NOMO-1 treated with DMSO at 0.1 percent for 48 hours (cell line): ENCODE measurements at regions not wholly inside any gene's neighbourhood (a gene's known extent, or its start where the extent isn't known, plus 50 kb on each side); places are given as distances from the start of the nearest gene placed in this dataset.

ENCODE experiments used
- DNase-seq: peaks from one replicate; lab custom pipeline; 2025; ENCODE audit not compliant: unreplicated experiment; lab: John Stamatoyannopoulos, UW

DNA sequence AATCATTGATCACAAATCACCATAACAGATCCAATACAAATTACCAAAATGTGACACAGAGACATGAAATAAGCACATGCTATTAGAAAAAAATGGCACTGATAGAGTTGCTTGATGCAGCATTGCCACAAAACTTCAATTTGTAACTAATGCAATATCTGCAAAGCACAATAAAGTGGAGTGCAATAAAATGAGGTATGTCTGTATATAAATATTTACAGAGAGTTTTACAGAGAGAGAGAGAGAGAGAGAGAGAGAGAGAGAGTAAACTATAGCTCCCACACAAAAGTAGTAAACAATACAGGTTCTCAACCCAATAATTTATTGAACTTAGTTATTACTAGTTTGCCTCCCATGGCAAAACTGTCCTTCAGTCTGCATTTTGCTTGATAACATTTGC lies 1807.0 kb downstream of the SUCLG1 start:
- no peak for DNase-seq

- DNase-seq: no peak
Measured at GRCh38 chr2:82650038-82650437, 1809.0 kb downstream of the SUCLG1 start.

GRCh38 chr2:82641598-82642180 lies 1817.4 kb downstream of the SUCLG1 start:
- no peak for DNase-seq

- no peak for DNase-seq
Measured at GRCh38 chr2:82636402-82637020, 1822.6 kb downstream of the SUCLG1 start.

- DNase-seq: no peak
Measured at GRCh38 chr2:82599021-82599420, 1860.1 kb downstream of the SUCLG1 start.

- DNase-seq: no peak
Measured at GRCh38 chr2:82596581-82596980, 1862.5 kb downstream of the SUCLG1 start.

- no peak for DNase-seq
Measured at GRCh38 chr2:82591718-82592117, 1867.4 kb downstream of the SUCLG1 start.

DNA sequence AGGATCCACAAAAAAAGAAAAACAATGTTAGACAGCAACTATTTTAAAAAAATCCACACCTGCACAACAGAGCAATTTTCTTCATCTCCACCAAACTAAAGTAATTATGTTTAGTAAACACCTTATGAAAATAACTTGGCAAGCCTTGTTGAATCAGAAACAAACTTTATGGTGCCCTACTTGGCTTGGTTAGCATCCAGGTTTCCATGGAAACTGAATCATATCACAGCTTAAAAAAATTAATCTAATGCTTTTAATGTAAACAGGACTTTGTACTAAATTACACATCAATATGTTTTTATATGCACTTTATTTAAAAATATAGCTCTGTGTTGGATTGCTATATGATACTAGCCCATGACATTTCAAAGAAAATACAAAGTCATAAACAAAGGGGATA lies 1882.4 kb downstream of the SUCLG1 start:
- DNase-seq: no peak

GRCh38 chr2:82539280-82539621 lies 1919.8 kb downstream of the SUCLG1 start:
- no peak for DNase-seq

- DNase-seq: no peak
Measured at GRCh38 chr2:82538590-82539279, 1920.3 kb downstream of the SUCLG1 start.

GRCh38 chr2:82528288-82528687 lies 1930.8 kb downstream of the SUCLG1 start:
- no peak for DNase-seq

DNA sequence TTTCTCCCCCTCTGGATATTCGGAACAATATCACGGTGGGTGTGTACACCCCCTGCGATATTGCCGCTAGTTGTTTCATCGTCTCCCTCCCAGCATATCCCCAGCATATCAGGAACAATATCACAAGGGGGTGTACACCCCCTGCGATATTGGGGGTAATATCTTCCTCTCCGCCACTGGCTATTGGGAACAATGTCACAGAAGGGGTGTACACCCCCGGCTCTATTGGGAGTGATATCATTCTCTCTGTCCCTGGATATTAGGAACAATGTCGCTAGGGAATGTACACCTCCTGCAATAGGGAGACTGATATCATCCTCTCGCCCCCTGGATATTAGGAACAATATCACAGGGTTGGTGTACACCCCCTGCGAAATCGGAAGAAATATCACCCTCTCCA lies 1932.0 kb downstream of the SUCLG1 start:
- DNase-seq: no peak

DNA sequence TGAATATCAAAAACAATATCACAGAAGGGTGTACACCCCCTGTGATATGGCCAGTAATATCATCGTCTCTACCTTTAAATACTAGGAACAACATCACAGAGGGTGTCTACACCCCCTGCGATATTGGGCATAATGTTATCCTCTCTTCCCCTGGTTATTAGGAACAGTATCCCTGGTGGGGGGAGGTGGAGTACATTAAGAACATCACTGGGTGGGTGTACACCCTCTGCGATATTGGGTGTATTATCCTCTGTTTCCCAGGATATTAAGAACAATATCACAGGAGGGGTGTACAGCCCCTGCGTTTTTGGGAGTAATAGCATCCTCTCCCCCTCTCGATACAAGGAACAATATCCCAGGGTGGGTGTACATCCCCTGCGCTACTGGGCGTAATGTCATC lies 1932.8 kb downstream of the SUCLG1 start:
- DNase-seq: no peak

DNA sequence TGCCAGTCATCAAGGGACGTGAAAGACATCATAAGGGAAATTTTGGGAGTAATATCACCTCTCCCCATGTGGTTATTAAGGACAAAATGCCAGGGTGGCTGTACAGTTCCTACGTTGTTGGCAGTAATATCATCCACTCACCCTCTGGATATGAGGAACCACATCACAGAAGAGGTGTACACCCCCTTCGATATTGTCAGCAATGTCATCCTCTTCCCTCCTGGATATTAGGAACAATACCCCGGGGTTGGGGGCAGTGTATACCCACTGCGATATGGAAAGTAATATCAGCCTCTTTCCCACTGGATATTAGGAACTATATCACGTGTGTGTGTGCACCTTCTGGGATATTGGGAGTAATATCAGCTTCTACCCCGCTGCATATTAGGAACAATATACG lies 1933.3 kb downstream of the SUCLG1 start:
- no peak for DNase-seq

- DNase-seq: no peak
Measured at GRCh38 chr2:82524826-82525225, 1934.3 kb downstream of the SUCLG1 start.

- DNase-seq: no peak
Measured at GRCh38 chr2:82511894-82512293, 1947.2 kb downstream of the SUCLG1 start.

- no peak for DNase-seq
Measured at GRCh38 chr2:82508702-82509101, 1950.4 kb downstream of the SUCLG1 start.

- DNase-seq: no peak
Measured at GRCh38 chr2:82507657-82508056, 1951.4 kb downstream of the SUCLG1 start.

- no peak for DNase-seq
Measured at GRCh38 chr2:82501217-82501616, 1957.9 kb downstream of the SUCLG1 start.

DNA sequence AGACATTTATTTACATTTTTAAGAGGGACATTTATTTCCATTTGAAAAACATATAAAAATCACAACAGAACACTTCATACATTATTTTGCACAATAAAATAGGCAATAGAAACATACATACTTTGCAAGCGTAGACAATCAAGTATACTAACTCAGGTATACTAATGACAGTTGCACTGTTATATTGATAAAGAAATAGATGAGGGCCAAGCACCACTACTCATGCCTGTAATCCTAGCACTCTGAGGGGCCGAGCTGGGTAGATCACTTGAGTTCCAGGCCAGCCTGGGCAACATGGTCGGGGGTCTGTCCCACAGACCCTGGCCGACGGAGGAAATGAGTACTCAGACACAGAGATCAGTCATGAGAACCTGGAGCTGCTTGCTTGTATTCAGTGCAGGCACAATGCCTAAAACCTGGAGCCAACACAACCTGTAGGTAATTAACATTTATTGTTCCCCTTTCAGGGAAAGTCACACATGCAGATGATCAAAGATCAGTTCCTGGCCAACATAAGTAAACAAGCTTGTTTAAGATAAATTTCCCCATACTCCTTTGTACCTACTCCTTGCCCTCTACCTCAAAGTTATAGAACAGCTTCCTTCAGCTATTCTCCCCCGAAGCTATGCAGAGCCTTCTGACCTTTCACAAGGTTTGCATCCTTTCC lies 1960.2 kb downstream of the SUCLG1 start:
- DNase-seq: no peak

DNA sequence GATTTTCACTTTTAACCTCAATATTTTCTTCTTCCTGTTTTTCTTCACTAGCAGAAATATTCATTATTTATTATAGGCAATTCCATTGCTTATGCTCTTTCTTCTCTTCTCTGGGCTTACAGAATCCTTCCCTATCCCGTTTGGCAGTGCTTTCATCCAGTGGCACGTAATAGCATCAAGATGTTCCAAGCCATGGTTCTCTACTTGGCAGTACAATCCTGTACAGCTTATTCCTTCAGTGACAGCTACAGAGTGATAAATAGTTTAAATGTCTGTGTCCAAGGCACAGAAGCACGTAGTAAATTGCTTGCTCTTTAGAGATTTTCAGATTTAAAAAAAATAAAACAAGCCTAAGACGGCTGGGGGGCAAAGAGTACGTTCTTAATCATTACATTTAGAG lies 1964.3 kb downstream of the SUCLG1 start:
- no peak for DNase-seq

GRCh38 chr2:82491591-82491990 lies 1967.5 kb downstream of the SUCLG1 start:
- no peak for DNase-seq
